H9 (cell line): ENCODE measurements at regions not wholly inside any gene's neighbourhood (a gene's known extent, or its start where the extent isn't known, plus 50 kb on each side); places are given as distances from the start of the nearest gene placed in this dataset.

Source experiments
- DNase-seq: peaks from one replicate; pipeline ENCODE4 v3.0.0-alpha.2; 2017
- H2AFZ ChIP-seq: one replicate; pipeline ENCODE4 v1.6.1; 2013; ENCODE audit warnings: mild to moderate bottlenecking, low read length, control low read depth, moderate library complexity
- H2AK5ac ChIP-seq: 2 replicates; pipeline ENCODE4 v1.6.1; 2013; ENCODE audit warnings: low read length, control low read depth, mixed read lengths; ENCODE audit not compliant: insufficient read length
- H2BK120ac ChIP-seq: one replicate; pipeline ENCODE4 v1.6.1; 2013; ENCODE audit warnings: low read depth, mild to moderate bottlenecking, low read length, control low read depth, inconsistent platforms; ENCODE audit not compliant: poor library complexity, severe bottlenecking
- H2BK12ac ChIP-seq: 2 replicates; pipeline ENCODE4 v1.6.1; 2013; ENCODE audit warnings: low read length, control low read depth, mixed read lengths, low read depth; ENCODE audit not compliant: insufficient read length
- H2BK15ac ChIP-seq: 2 replicates; pipeline ENCODE4 v1.6.1; 2013; ENCODE audit warnings: low read depth, low read length, control low read depth
- H2BK20ac ChIP-seq: one replicate; pipeline ENCODE4 v1.6.1; 2013; ENCODE audit warnings: low read depth, mild to moderate bottlenecking, low read length, control low read depth, inconsistent platforms; ENCODE audit not compliant: poor library complexity, severe bottlenecking
- H2BK5ac ChIP-seq: 2 replicates; pipeline ENCODE4 v1.6.1; 2013; ENCODE audit warnings: low read length, control low read depth, mixed read lengths; ENCODE audit not compliant: insufficient read length
- H3K14ac ChIP-seq: 2 replicates; pipeline ENCODE4 v1.6.1; 2013; ENCODE audit warnings: low read length, control low read depth; ENCODE audit not compliant: insufficient read depth
- H3K18ac ChIP-seq: 2 replicates; pipeline ENCODE4 v1.6.1; 2013; ENCODE audit warnings: low read depth, mild to moderate bottlenecking, mixed read lengths, low read length, control low read depth; ENCODE audit not compliant: insufficient read length
- H3K23ac ChIP-seq: 2 replicates; pipeline ENCODE4 v1.6.1; 2013; ENCODE audit warnings: low read length, control low read depth, mixed read lengths, low read depth; ENCODE audit not compliant: insufficient read length
- H3K23me2 ChIP-seq: 2 replicates; pipeline ENCODE4 v1.6.1; 2013; ENCODE audit warnings: low read depth, mild to moderate bottlenecking, mixed read lengths, low read length, control low read depth; ENCODE audit not compliant: insufficient read length, poor library complexity, severe bottlenecking
- H3K27ac ChIP-seq: 2 replicates; pipeline ENCODE4 v1.5.1; 2013; ENCODE audit warnings: low read length, control low read depth, mixed read lengths, low read depth; ENCODE audit not compliant: insufficient read length
- H3K27me3 ChIP-seq: 2 replicates; pipeline ENCODE4 v1.6.1; 2013; ENCODE audit warnings: low read length, control low read depth, inconsistent platforms; ENCODE audit not compliant: insufficient read depth
- H3K4ac ChIP-seq: 2 replicates; pipeline ENCODE4 v1.6.1; 2013; ENCODE audit warnings: low read depth, mild to moderate bottlenecking, control low read depth, inconsistent platforms, low read length, moderate library complexity
- H3K4me1 ChIP-seq: 2 replicates; pipeline ENCODE4 v1.6.1; 2013; ENCODE audit warnings: low read length, control low read depth, inconsistent platforms; ENCODE audit not compliant: insufficient read depth
- H3K4me2 ChIP-seq: 2 replicates; pipeline ENCODE4 v1.6.1; 2013; ENCODE audit warnings: low read length, control low read depth, mixed read lengths; ENCODE audit not compliant: insufficient read length, insufficient read depth
- H3K56ac ChIP-seq: 2 replicates; pipeline ENCODE4 v1.6.1; 2013; ENCODE audit warnings: low read depth, mild to moderate bottlenecking, mixed read lengths, low read length, control low read depth; ENCODE audit not compliant: insufficient read length
- H3K79me1 ChIP-seq: 2 replicates; pipeline ENCODE4 v1.6.1; 2013; ENCODE audit warnings: low read depth, mild to moderate bottlenecking, moderate library complexity, low read length, control low read depth, inconsistent platforms; ENCODE audit not compliant: insufficient read depth, poor library complexity, severe bottlenecking
- H3K79me2 ChIP-seq: 2 replicates; pipeline ENCODE4 v1.6.1; 2013; ENCODE audit warnings: low read length, control low read depth, inconsistent platforms; ENCODE audit not compliant: insufficient read depth
- H3K9ac ChIP-seq: 2 replicates; pipeline ENCODE4 v1.6.1; 2013; ENCODE audit warnings: low read length, control low read depth, mixed read lengths; ENCODE audit not compliant: insufficient read length; ENCODE audit errors: extremely low read depth
- H3K9me3 ChIP-seq: one replicate; pipeline ENCODE4 v1.6.1; 2013; ENCODE audit warnings: low read depth, low read length, inconsistent platforms; ENCODE audit not compliant: control insufficient read depth
- H3T11ph ChIP-seq: one replicate; pipeline ENCODE4 v1.6.1; 2013; ENCODE audit warnings: mild to moderate bottlenecking, low read length, control low read depth, inconsistent platforms
- H4K20me1 ChIP-seq: one replicate; pipeline ENCODE4 v1.6.1; 2013; ENCODE audit not compliant: control insufficient read depth, insufficient read length, insufficient read depth
- H4K5ac ChIP-seq: 2 replicates; pipeline ENCODE4 v1.6.1; 2013; ENCODE audit warnings: low read depth, mild to moderate bottlenecking, mixed read lengths, low read length, control low read depth; ENCODE audit not compliant: insufficient read length
- H4K8ac ChIP-seq: replicated peaks from 2 replicates; pipeline ENCODE4 v1.6.1; 2013; ENCODE audit warnings: low read length, control low read depth, mixed read lengths, low read depth; ENCODE audit not compliant: insufficient read length
- H4K91ac ChIP-seq: 2 replicates; pipeline ENCODE4 v1.6.1; 2013; ENCODE audit warnings: low read depth, mild to moderate bottlenecking, moderate library complexity, mixed read lengths, low read length, control low read depth; ENCODE audit not compliant: insufficient read length
- H3K27ac Mint-ChIP-seq, 3 experiments: 2 replicates in 2 of 3; 3 replicates in 1 of 3; pipeline ENCODE4 v1.8.0; 2020 to 2021; ENCODE audit warnings: mixed read lengths in 3 of 3, mild to moderate bottlenecking in 1 of 3, moderate library complexity in 1 of 3
- H3K27me3 Mint-ChIP-seq: 2 replicates; pipeline ENCODE4 v1.8.0; 2021; ENCODE audit warnings: low read depth, mild to moderate bottlenecking, moderate library complexity, mixed read lengths
- H3K36me3 Mint-ChIP-seq, 3 experiments: 2 replicates in 2 of 3; 3 replicates in 1 of 3; pipeline ENCODE4 v1.8.0; 2020 to 2021; ENCODE audit warnings: low read depth in 3 of 3, mixed read lengths in 3 of 3; ENCODE audit not compliant: insufficient read depth in 1 of 3
- H3K4me1 Mint-ChIP-seq, 2 experiments: 2 replicates each; pipeline ENCODE4 v1.8.0; 2020; ENCODE audit warnings: mixed read lengths in 2 of 2
- H3K4me3 Mint-ChIP-seq, 2 experiments: 2 replicates in 1 of 2; 3 replicates in 1 of 2; pipeline ENCODE4 v1.8.0; 2020 to 2021; ENCODE audit warnings: mild to moderate bottlenecking in 2 of 2, mixed read lengths in 2 of 2, moderate library complexity in 1 of 2
- H3K9me3 Mint-ChIP-seq, 2 experiments: 2 replicates in 1 of 2; 3 replicates in 1 of 2; pipeline ENCODE4 v1.8.0; 2020; ENCODE audit warnings: mild to moderate bottlenecking in 2 of 2, mixed read lengths in 2 of 2, moderate library complexity in 1 of 2
- WGBS: extraction: QIAGEN DNeasy Blood & Tissue Kit; methylation state at CpG from one replicate; pipeline ENCODE4 v1.1.7; 2013; ENCODE audit warnings: missing lambda C conversion rate, low lambda C conversion rate, mixed read lengths; ENCODE audit not compliant: insufficient read length; ENCODE audit errors: extremely low coverage; 5-methylcytosine and 5-hydroxymethylcytosine counted together
- TF ChIP-seq, protein P1 (sequence below): fragments of 200-600 bp; sonication (generic); conservative IDR thresholded peaks from 3 replicates; pipeline ENCODE4 v1.8.0; 2021; ENCODE audit warnings: antibody characterized with exemption, mild to moderate bottlenecking

DNA sequence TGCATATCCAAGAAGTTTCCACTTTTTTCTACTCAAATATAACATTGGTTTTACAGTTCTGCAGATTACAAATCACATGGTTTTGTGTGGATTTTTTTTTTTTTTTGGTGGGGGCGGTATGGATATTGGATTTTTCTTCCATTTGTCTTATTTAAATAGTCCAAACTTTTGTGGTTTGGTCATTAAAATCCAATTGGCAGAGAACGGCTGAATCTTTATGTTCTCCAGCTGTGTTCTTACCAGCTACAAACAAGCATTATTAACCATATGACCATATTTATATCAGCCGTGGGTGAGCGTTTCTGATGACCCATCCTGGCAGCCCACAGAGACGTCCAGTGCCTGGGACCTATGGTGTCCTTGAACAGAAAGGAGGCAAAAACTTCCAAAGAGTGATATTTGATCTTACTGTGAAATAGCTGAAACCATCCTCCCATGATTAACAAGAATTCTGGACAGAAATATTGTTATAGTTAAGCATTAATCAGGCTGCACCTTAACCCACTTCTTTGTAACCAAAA is 200.4 kb downstream of the LYPLAL1 start:
- no peak overlapping the region for H2BK120ac ChIP-seq
- H3K14ac ChIP-seq = no peak overlapping the region
- no peak overlapping the region for H2BK20ac ChIP-seq
- H3K23ac ChIP-seq = no peak overlapping the region
- TF ChIP-seq, protein P1, sequence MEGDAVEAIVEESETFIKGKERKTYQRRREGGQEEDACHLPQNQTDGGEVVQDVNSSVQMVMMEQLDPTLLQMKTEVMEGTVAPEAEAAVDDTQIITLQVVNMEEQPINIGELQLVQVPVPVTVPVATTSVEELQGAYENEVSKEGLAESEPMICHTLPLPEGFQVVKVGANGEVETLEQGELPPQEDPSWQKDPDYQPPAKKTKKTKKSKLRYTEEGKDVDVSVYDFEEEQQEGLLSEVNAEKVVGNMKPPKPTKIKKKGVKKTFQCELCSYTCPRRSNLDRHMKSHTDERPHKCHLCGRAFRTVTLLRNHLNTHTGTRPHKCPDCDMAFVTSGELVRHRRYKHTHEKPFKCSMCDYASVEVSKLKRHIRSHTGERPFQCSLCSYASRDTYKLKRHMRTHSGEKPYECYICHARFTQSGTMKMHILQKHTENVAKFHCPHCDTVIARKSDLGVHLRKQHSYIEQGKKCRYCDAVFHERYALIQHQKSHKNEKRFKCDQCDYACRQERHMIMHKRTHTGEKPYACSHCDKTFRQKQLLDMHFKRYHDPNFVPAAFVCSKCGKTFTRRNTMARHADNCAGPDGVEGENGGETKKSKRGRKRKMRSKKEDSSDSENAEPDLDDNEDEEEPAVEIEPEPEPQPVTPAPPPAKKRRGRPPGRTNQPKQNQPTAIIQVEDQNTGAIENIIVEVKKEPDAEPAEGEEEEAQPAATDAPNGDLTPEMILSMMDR = no peak
- no peak overlapping the region for H2BK15ac ChIP-seq
- no peak overlapping the region for H2AFZ ChIP-seq
- peaks cover 11 to 15% of the 10 kb centered on the region in 2 experiments for H3K4me1 Mint-ChIP-seq
- no peak overlapping the region for H3K56ac ChIP-seq
- no peak overlapping the region for H4K5ac ChIP-seq
- H4K91ac ChIP-seq = no peak overlapping the region
- no peak overlapping the region for H3K4ac ChIP-seq
- WGBS = no CpG with 5 or more reads among the region's 5 CpGs
- H3K23me2 ChIP-seq = no peaks in the 10 kb centered on the region
- no peaks in the 10 kb centered on the region for H3K79me1 ChIP-seq
- no peak overlapping the region for H2BK5ac ChIP-seq
- no peak for DNase-seq
- no peak overlapping the region for H3K18ac ChIP-seq
- H3K9me3 Mint-ChIP-seq = no peaks in the 10 kb centered on the region
- no peak overlapping the region for H3K9ac ChIP-seq
- no peaks in the 10 kb centered on the region for H3K27me3 ChIP-seq
- no peaks in the 10 kb centered on the region for H3K27me3 Mint-ChIP-seq
- H3T11ph ChIP-seq = no peak overlapping the region
- no peak overlapping the region for H3K27ac ChIP-seq
- no peak overlapping the region for H4K8ac ChIP-seq
- H3K9me3 ChIP-seq = no peaks in the 10 kb centered on the region
- H4K20me1 ChIP-seq = no peaks in the 10 kb centered on the region
- H3K27ac Mint-ChIP-seq = no peak overlapping the region; a peak in 1 of 7 replicates
- peaks cover 2% of the 10 kb centered on the region; the same call in 1 of the 2 replicates for H3K4me1 ChIP-seq
- H2BK12ac ChIP-seq = no peak overlapping the region
- H2AK5ac ChIP-seq = no peak overlapping the region
- no peak overlapping the region for H3K4me3 Mint-ChIP-seq
- no peaks in the 10 kb centered on the region for H3K79me2 ChIP-seq
- no peak overlapping the region for H3K4me2 ChIP-seq
- no peaks in the 10 kb centered on the region for H3K36me3 Mint-ChIP-seq
